ENCODE measurements at regions not wholly inside any gene's neighbourhood (a gene's known extent, or its start where the extent isn't known, plus 50 kb on each side); places are given as distances from the start of the nearest gene placed in this dataset.
"Not testable (repeated sequence)": the region's sequence is repeated elsewhere in the genome, so short reads cannot be mapped to it uniquely, and the experiment has no call there.

DNA sequence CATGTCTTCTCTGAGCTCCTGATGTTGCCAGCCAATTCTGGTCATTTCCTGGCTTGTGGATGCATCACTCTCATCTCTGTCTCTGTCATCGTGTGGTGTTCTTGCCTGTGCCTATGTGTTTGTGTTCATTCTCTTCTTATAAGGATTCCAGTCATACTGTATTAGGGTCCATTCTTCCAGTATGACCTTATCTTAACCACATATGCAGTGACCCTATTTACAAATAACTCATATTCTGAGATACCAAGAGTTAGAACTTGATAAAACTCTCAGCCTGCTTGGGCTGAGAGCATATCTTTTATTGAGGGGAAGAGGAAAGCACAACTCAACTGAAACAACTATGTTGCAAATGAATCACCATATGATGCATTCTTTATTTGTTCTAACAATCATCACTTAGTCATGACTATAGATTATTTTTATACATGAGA lies 189.0 kb upstream of the ANXA10 start:
- H3K4me1 Mint-ChIP-seq (ENCODE audit: low read depth, unreplicated experiment), result peaks cover 3% of the 10 kb centered on the region
- no peaks in the 10 kb centered on the region for H3K9me3 ChIP-seq (ENCODE audit: insufficient read depth, low read depth, low read length)
- peaks cover 2% of the 10 kb centered on the region for H3K9me3 Mint-ChIP-seq (ENCODE audit: unreplicated experiment)
- H3K9ac ChIP-seq (ENCODE audit: low read length), result peak overlapping the region; percentile 51
- peak overlapping the region; percentile 75 for H3K27ac ChIP-seq (ENCODE audit: low read depth, low read length)
- H3K36me3 ChIP-seq (ENCODE audit: insufficient read depth, low read length), result no peaks in the 10 kb centered on the region
- no peaks in the 10 kb centered on the region for H3K79me2 ChIP-seq (ENCODE audit: insufficient read depth, low read length)
- no peak overlapping the region for H3K27ac Mint-ChIP-seq (ENCODE audit: unreplicated experiment)
- H4K20me1 ChIP-seq (ENCODE audit: insufficient read depth, low read length), result no peaks in the 10 kb centered on the region
- TF ChIP-seq, protein P1, sequence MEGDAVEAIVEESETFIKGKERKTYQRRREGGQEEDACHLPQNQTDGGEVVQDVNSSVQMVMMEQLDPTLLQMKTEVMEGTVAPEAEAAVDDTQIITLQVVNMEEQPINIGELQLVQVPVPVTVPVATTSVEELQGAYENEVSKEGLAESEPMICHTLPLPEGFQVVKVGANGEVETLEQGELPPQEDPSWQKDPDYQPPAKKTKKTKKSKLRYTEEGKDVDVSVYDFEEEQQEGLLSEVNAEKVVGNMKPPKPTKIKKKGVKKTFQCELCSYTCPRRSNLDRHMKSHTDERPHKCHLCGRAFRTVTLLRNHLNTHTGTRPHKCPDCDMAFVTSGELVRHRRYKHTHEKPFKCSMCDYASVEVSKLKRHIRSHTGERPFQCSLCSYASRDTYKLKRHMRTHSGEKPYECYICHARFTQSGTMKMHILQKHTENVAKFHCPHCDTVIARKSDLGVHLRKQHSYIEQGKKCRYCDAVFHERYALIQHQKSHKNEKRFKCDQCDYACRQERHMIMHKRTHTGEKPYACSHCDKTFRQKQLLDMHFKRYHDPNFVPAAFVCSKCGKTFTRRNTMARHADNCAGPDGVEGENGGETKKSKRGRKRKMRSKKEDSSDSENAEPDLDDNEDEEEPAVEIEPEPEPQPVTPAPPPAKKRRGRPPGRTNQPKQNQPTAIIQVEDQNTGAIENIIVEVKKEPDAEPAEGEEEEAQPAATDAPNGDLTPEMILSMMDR (IDR thresholded peaks at IDR 0.05; ENCODE audit: insufficient read depth, low read depth, low read length), result no peak
- TF ChIP-seq EZH2 (IDR thresholded peaks at IDR 0.05; ENCODE audit: insufficient read depth, low read length), result no peak
- peak; percentile 74 for FAIRE-seq
- no peaks in the 10 kb centered on the region for H3K27me3 Mint-ChIP-seq (ENCODE audit: low read depth, unreplicated experiment)
- H3K4me3 Mint-ChIP-seq (ENCODE audit: unreplicated experiment), result no peak overlapping the region
- peak overlapping the region; percentile 44 for H2AFZ ChIP-seq (ENCODE audit: low read depth, low read length)
- peak; percentile 52 for DNase-seq (ENCODE audit: low read depth)
- H3K27me3 ChIP-seq (ENCODE audit: insufficient read depth, low read length), result no peaks in the 10 kb centered on the region
- peak overlapping the region; percentile 79 for H3K4me2 ChIP-seq (ENCODE audit: low read length)
- no peaks in the 10 kb centered on the region for H3K36me3 Mint-ChIP-seq (ENCODE audit: low read depth, unreplicated experiment)
- H3K4me3 ChIP-seq (ENCODE audit: insufficient read depth, low read depth, low read length), result no peak overlapping the region
- peaks cover 5% of the 10 kb centered on the region for H3K4me1 ChIP-seq (ENCODE audit: insufficient read depth, low read length)

DNA sequence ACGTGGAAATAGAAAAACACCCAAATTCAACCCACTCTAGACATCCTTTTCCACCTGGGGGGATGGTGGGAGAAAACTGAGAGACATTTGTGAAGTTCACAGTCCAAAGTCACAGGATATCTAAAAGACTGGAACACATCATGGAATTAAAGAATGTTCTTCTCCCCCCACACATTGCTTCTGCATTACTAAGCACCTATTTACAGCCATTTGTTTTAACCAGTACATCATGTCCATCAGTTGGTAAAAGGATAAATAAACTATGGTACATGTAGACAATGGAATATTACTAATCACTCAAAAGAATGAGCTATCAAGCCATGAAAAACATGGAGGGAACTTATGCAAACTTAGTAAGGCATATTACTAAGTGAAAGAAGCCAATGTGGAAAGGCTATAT lies 185.5 kb upstream of the ANXA10 start:
- Histone ChIP-seq H2AFZ (ENCODE audit: low read depth, low read length) (no peak overlapping the region), H3K9me3 (ENCODE audit: insufficient read depth, low read depth, low read length) (no peaks in the 10 kb centered on the region), H3K9ac (ENCODE audit: low read length) (no peak overlapping the region), H3K27me3 (ENCODE audit: insufficient read depth, low read length) (no peaks in the 10 kb centered on the region), H3K27ac (ENCODE audit: low read depth, low read length) (no peak overlapping the region), H3K4me3 (ENCODE audit: insufficient read depth, low read depth, low read length) (no peak overlapping the region), H3K79me2 (ENCODE audit: insufficient read depth, low read length) (no peaks in the 10 kb centered on the region), H3K4me1 (ENCODE audit: insufficient read depth, low read length) (peaks cover 5% of the 10 kb centered on the region), H3K4me2 (ENCODE audit: low read length) (no peak overlapping the region), H3K36me3 (ENCODE audit: insufficient read depth, low read length) (no peaks in the 10 kb centered on the region), H4K20me1 (ENCODE audit: insufficient read depth, low read length) (no peaks in the 10 kb centered on the region)
- no peak overlapping the region for H3K27ac Mint-ChIP-seq (ENCODE audit: unreplicated experiment)
- no peaks in the 10 kb centered on the region for H3K27me3 Mint-ChIP-seq (ENCODE audit: low read depth, unreplicated experiment)
- FAIRE-seq, result no peak
- TF ChIP-seq EZH2 (IDR thresholded peaks at IDR 0.05; ENCODE audit: insufficient read depth, low read length), result no peak
- TF ChIP-seq, protein P1 (IDR thresholded peaks at IDR 0.05; ENCODE audit: insufficient read depth, low read depth, low read length), result no peak
- H3K36me3 Mint-ChIP-seq (ENCODE audit: low read depth, unreplicated experiment), result no peaks in the 10 kb centered on the region
- DNase-seq (ENCODE audit: low read depth), result peak; percentile 18
- H3K4me3 Mint-ChIP-seq (ENCODE audit: unreplicated experiment), result no peak overlapping the region
- peaks cover 2% of the 10 kb centered on the region for H3K9me3 Mint-ChIP-seq (ENCODE audit: unreplicated experiment)
- H3K4me1 Mint-ChIP-seq (ENCODE audit: low read depth, unreplicated experiment), result peaks cover 3% of the 10 kb centered on the region

DNA sequence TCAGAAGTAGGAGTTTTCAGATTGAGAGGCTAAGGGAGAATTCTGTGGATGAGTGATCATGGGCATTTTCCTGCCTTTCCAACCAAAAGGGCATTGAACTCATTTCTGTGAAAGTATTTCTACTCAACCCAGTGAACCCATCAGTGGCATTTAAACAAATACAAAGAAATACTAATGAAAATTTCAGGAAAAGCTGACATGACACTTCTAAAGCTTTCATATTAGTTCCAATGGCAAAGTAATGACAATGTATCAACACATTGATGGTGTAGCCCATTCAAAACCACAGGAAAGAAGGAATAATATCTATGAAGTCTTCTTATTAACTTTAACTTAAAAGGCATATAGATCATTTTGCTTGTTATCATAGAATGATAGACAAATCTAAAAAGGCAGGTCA lies 183.5 kb upstream of the ANXA10 start:
- Histone ChIP-seq H3K27ac (ENCODE audit: low read depth, low read length) (no peak overlapping the region), H3K79me2 (ENCODE audit: insufficient read depth, low read length) (no peaks in the 10 kb centered on the region), H4K20me1 (ENCODE audit: insufficient read depth, low read length) (no peaks in the 10 kb centered on the region), H3K4me2 (ENCODE audit: low read length) (no peak overlapping the region), H3K9ac (ENCODE audit: low read length) (no peak overlapping the region), H3K36me3 (ENCODE audit: insufficient read depth, low read length) (no peaks in the 10 kb centered on the region), H3K9me3 (ENCODE audit: insufficient read depth, low read depth, low read length) (no peaks in the 10 kb centered on the region), H3K4me1 (ENCODE audit: insufficient read depth, low read length) (no peaks in the 10 kb centered on the region), H2AFZ (ENCODE audit: low read depth, low read length) (no peak overlapping the region), H3K27me3 (ENCODE audit: insufficient read depth, low read length) (no peaks in the 10 kb centered on the region), H3K4me3 (ENCODE audit: insufficient read depth, low read depth, low read length) (no peak overlapping the region)
- H3K36me3 Mint-ChIP-seq (ENCODE audit: low read depth, unreplicated experiment), result no peaks in the 10 kb centered on the region
- no peak overlapping the region for H3K4me3 Mint-ChIP-seq (ENCODE audit: unreplicated experiment)
- H3K27me3 Mint-ChIP-seq (ENCODE audit: low read depth, unreplicated experiment), result no peaks in the 10 kb centered on the region
- TF ChIP-seq EZH2 (IDR thresholded peaks at IDR 0.05; ENCODE audit: insufficient read depth, low read length), result no peak
- TF ChIP-seq, protein P1 (IDR thresholded peaks at IDR 0.05; ENCODE audit: insufficient read depth, low read depth, low read length), result no peak
- peaks cover 2% of the 10 kb centered on the region for H3K9me3 Mint-ChIP-seq (ENCODE audit: unreplicated experiment)
- peaks cover 3% of the 10 kb centered on the region for H3K4me1 Mint-ChIP-seq (ENCODE audit: low read depth, unreplicated experiment)
- DNase-seq (ENCODE audit: low read depth) (no peak), FAIRE-seq (no peak)
- no peak overlapping the region for H3K27ac Mint-ChIP-seq (ENCODE audit: unreplicated experiment)

DNA sequence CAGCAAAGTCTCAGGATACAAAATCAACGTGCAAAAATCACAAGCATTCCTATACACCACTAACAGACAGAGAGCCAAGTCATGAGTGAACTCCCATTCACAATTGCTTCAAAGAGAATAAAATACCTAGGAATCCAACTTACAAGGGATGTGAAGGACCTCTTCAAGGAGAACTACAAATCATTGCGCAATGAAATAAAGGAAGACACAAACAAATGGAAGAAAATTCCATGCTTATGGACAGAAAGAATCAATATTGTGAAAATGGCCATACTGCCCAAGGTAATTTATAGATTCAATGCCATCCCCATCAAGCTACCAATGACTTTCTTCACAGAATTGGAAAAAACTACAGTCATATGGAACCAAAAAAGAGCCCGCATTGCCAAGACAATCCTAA lies 179.8 kb upstream of the ANXA10 start:
- not testable (repeated sequence) for FAIRE-seq; DNase-seq (ENCODE audit: low read depth); H3K4me3 Mint-ChIP-seq (ENCODE audit: unreplicated experiment); H3K36me3 ChIP-seq (ENCODE audit: insufficient read depth, low read length); H3K4me1 ChIP-seq (ENCODE audit: insufficient read depth, low read length); H2AFZ ChIP-seq (ENCODE audit: low read depth, low read length); H3K9me3 ChIP-seq (ENCODE audit: insufficient read depth, low read depth, low read length); H3K27me3 Mint-ChIP-seq (ENCODE audit: low read depth, unreplicated experiment); H3K4me2 ChIP-seq (ENCODE audit: low read length); H3K79me2 ChIP-seq (ENCODE audit: insufficient read depth, low read length); H3K36me3 Mint-ChIP-seq (ENCODE audit: low read depth, unreplicated experiment); H3K9ac ChIP-seq (ENCODE audit: low read length); H3K27ac ChIP-seq (ENCODE audit: low read depth, low read length); H3K4me1 Mint-ChIP-seq (ENCODE audit: low read depth, unreplicated experiment); H3K9me3 Mint-ChIP-seq (ENCODE audit: unreplicated experiment); H3K27me3 ChIP-seq (ENCODE audit: insufficient read depth, low read length); H3K4me3 ChIP-seq (ENCODE audit: insufficient read depth, low read depth, low read length); H3K27ac Mint-ChIP-seq (ENCODE audit: unreplicated experiment); H4K20me1 ChIP-seq (ENCODE audit: insufficient read depth, low read length)

Measured in astrocyte (in vitro differentiated cells and primary cell).